ENCODE measurements at regions not wholly inside any gene's neighbourhood (a gene's known extent, or its start where the extent isn't known, plus 50 kb on each side); places are given as distances from the start of the nearest gene placed in this dataset.

DNA sequence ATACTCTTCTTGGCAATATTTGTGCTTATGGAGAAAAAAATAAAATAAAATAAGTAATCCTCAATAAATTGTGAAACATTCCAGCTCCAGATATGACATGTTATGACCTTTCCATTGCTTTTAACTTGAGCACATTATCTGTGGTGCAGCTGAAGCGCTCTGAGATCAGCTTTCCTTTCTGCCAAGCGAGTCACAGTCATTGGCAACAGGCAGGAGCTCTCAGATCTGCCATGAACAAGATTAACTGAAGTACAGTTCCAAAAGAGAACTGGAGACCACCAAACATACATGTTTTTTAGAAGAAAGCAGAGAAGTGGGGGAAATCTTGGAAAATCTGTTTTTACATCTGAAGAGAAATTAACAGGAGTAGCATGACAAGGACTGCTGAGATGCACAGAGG is 89.2 kb upstream of the DSCAM start:
- TF ChIP-seq CTCF (IDR thresholded peaks at IDR 0.05): no peak
- TF ChIP-seq EP300 (IDR thresholded peaks at IDR 0.05): no peak
- TF ChIP-seq POLR2AphosphoS5 (IDR thresholded peaks at IDR 0.05): no peak
- TF ChIP-seq POLR2A (IDR thresholded peaks at IDR 0.05): no peak
